ENCODE measurements at regions not wholly inside any gene's neighbourhood (a gene's known extent, or its start where the extent isn't known, plus 50 kb on each side); places are given as distances from the start of the nearest gene placed in this dataset.

- H3K9me3 Mint-ChIP-seq = peaks cover 3% of the 10 kb centered on the region
- TF ChIP-seq CTCF (conservative IDR thresholded peaks at IDR 0.05) = no peak
- H3K4me1 Mint-ChIP-seq (ENCODE audit: unreplicated experiment) = no peaks in the 10 kb centered on the region
- DNase-seq (ENCODE audit: extremely low spot score, unreplicated experiment) = no peak
- H3K36me3 Mint-ChIP-seq = no peaks in the 10 kb centered on the region
- no peak overlapping the region for H3K27ac Mint-ChIP-seq
- H3K4me3 Mint-ChIP-seq = no peak overlapping the region
- H3K27me3 Mint-ChIP-seq = peaks cover 43% of the 10 kb centered on the region
Measured at GRCh38 chr6:104212977-104213668, 646.6 kb downstream of the HACE1 start.

DNA sequence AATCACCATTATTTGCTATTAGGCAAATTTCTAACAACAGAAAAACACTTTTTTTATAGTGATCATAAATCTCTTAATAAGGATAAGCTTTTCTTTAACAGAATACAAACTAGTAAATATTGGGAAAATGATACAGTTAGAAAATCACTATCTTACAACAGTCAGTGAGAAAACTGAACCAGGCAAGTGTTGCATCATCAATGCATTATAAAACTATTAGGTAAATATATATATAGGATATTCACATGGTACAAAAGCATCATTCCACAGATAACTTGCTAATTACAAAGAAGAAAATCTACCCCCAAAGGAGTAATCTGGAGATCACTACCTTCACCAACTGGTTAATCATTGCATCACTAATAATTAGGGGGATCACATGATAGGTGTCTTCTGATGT is 652.1 kb downstream of the HACE1 start:
- Mint-ChIP-seq H3K4me3 (no peak overlapping the region), H3K4me1 (ENCODE audit: unreplicated experiment) (no peaks in the 10 kb centered on the region), H3K27ac (no peak overlapping the region), H3K36me3 (no peaks in the 10 kb centered on the region), H3K27me3 (peaks cover 41% of the 10 kb centered on the region), H3K9me3 (peaks cover 3% of the 10 kb centered on the region)
- no peak for TF ChIP-seq CTCF (conservative IDR thresholded peaks at IDR 0.05)
- DNase-seq (ENCODE audit: extremely low spot score, unreplicated experiment) = no peak

- H3K4me1 Mint-ChIP-seq (ENCODE audit: unreplicated experiment) = no peaks in the 10 kb centered on the region
- no peaks in the 10 kb centered on the region for H3K36me3 Mint-ChIP-seq
- DNase-seq (ENCODE audit: extremely low spot score, unreplicated experiment) = no peak
- no peak for TF ChIP-seq CTCF (conservative IDR thresholded peaks at IDR 0.05)
- peaks cover 8% of the 10 kb centered on the region for H3K9me3 Mint-ChIP-seq
- no peak overlapping the region for H3K4me3 Mint-ChIP-seq
- H3K27me3 Mint-ChIP-seq = peaks cover 21% of the 10 kb centered on the region
- no peak overlapping the region for H3K27ac Mint-ChIP-seq
Measured at GRCh38 chr6:104201557-104201956, 658.2 kb downstream of the HACE1 start.

GRCh38 chr6:104187616-104188015 is 672.1 kb downstream of the HACE1 start:
- no peak for DNase-seq (ENCODE audit: extremely low spot score, unreplicated experiment)
- Mint-ChIP-seq H3K27ac (no peak overlapping the region), H3K9me3 (peaks cover 6% of the 10 kb centered on the region), H3K36me3 (no peaks in the 10 kb centered on the region), H3K4me1 (ENCODE audit: unreplicated experiment) (no peaks in the 10 kb centered on the region), H3K27me3 (peaks cover 15% of the 10 kb centered on the region), H3K4me3 (no peak overlapping the region)
- no peak for TF ChIP-seq CTCF (conservative IDR thresholded peaks at IDR 0.05)

DNA sequence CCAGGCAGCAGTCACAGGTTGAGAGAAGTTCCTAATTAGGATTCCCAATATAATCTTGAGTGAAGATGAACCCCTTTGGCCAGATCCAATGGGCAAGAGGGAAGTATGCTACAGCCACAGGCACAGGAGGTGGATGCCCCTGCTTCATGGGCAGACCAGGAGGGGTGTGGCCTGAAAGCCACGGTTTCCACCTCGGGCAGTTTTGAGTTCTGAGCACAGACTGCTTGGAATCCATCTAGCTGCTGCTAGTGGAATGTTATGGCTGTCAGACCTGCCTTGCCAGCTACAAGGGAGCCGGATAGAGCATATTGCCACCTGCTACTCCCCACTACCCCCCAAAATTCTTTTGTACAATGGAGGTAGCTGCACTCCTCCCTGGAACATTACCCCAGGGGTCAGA is 672.9 kb downstream of the HACE1 start:
- no peaks in the 10 kb centered on the region for H3K4me1 Mint-ChIP-seq (ENCODE audit: unreplicated experiment)
- H3K27ac Mint-ChIP-seq = no peak overlapping the region
- H3K9me3 Mint-ChIP-seq = peaks cover 2% of the 10 kb centered on the region
- no peak overlapping the region for H3K4me3 Mint-ChIP-seq
- no peak for TF ChIP-seq CTCF (conservative IDR thresholded peaks at IDR 0.05)
- DNase-seq (ENCODE audit: extremely low spot score, unreplicated experiment) = no peak
- no peaks in the 10 kb centered on the region for H3K36me3 Mint-ChIP-seq
- peaks cover 20% of the 10 kb centered on the region for H3K27me3 Mint-ChIP-seq

Data from type B pancreatic cell (in vitro differentiated cells).